ENCODE measurements at regions not wholly inside any gene's neighbourhood (a gene's known extent, or its start where the extent isn't known, plus 50 kb on each side); places are given as distances from the start of the nearest gene placed in this dataset.
"Not testable (repeated sequence)": the region's sequence is repeated elsewhere in the genome, so short reads cannot be mapped to it uniquely, and the experiment has no call there.

- intact Hi-C loops (cut with DNase I), result no loop called here
- no peak for DNase-seq (ENCODE audit: low spot score)
- no peak for ATAC-seq
These were observed 312.1 kb downstream of the VRK1 start for GRCh38 chr14:97109234-97109633.

DNA sequence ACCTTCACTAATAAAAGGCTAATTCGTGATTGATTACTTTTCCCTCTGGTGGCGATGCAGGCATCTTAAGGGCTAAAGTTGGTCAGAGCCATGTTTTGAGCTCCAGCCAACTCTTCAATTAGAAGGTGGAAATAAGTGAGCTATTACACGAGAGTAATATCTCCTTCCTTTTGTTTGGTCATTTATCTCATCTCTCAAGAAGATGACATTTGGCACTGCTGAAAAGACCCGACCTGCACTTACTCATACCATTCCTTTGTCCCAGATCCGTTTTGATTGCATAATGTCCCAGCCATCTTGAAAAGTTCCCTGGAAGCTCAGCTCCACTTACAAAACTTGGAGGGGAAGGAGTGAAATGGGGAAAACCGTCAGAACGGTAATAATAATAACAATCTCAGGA, 316.2 kb downstream of the VRK1 start:
- no peak for ATAC-seq
- no peak for DNase-seq (ENCODE audit: low spot score)
- intact Hi-C loops (cut with DNase I), result no loop called here

GRCh38 chr14:97116546-97116945, 319.4 kb downstream of the VRK1 start:
- ATAC-seq (no peak), DNase-seq (ENCODE audit: low spot score) (no peak)
- intact Hi-C loops (cut with DNase I), result no loop called here

DNA sequence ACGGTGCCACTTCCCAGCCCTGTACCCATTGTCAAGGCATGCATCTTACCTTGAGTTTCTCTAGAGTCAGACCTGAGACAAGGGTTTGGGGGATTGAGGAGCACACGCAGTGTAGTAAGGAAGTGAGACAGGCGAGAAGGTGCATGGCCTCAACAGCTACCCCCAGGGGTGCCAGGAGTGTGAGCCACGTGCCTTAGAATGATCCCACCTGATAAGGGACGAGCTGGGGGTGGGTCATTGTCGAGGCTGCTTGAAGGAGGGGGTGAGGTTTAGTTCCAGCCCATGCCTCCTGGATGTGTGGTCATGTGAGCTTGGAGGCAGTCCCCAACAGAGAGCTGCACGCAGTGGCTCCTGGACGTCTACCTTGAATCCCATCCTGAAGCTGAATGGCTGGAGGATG, 320.5 kb downstream of the VRK1 start:
- intact Hi-C loops (cut with DNase I), result no loop called here
- ATAC-seq (no peak), DNase-seq (ENCODE audit: low spot score) (no peak)

GRCh38 chr14:97120204-97120603, 323.0 kb downstream of the VRK1 start:
- DNase-seq (ENCODE audit: low spot score) (no peak), ATAC-seq (no peak)
- intact Hi-C loops (cut with DNase I), result no loop called here

- DNase-seq (ENCODE audit: low spot score) (no peak), ATAC-seq (no peak)
- intact Hi-C loops (cut with DNase I), result no loop called here
These were observed 323.4 kb downstream of the VRK1 start for GRCh38 chr14:97120611-97121031.

DNA sequence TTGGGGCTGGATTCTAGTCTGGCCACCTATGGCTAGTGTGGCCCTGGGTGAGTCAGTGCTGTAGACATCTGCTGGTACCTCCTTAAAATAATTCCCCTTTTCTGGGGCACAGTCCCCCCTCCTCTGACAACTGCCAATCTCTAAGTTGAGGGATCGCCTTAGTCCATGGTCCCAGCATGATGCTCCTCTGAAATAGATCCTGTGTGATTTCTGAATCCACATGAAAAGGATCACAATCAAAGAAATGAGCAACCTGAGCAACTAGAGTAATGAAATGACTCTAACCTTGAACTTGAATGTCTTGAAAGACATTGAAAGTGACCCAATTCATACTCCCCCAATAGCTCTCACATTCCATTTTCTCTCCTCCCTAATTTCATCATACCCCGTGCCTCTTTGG, 332.5 kb downstream of the VRK1 start:
- intact Hi-C loops (cut with DNase I), result no loop called here
- DNase-seq (ENCODE audit: low spot score) (no peak), ATAC-seq (no peak)

GRCh38 chr14:97135847-97136246, 338.7 kb downstream of the VRK1 start:
- not testable (repeated sequence) for ATAC-seq; DNase-seq (ENCODE audit: low spot score)
- intact Hi-C loops (cut with DNase I), result loop anchor here (5.0 kb wide), 1 partner anchor 404 kb away; no protein-coding TSS in a partner anchor

DNA sequence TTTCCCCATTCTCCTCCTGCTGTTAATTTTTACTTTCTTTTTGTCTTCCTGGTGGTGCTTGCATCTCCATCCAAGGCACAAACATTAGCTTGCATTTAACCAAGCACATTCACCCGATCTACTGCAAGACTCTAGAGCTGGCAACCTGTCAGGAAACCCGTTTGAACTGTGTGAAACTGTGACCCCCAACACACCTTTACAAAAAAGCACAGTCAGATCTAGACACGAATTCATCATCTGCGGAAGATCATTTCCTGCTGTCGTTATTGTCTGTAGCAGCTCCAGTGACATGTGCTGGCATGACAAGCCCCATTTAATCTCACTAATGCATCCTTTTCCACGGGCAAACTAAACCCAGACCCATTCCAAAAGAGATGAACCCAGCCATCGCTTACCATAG, 340.5 kb downstream of the VRK1 start:
- ATAC-seq, result no peak
- intact Hi-C loops (cut with DNase I), result loop anchor here (5.0 kb wide), 1 partner anchor 405 kb away; no protein-coding TSS in a partner anchor
- DNase-seq (ENCODE audit: low spot score), result no peak

DNA sequence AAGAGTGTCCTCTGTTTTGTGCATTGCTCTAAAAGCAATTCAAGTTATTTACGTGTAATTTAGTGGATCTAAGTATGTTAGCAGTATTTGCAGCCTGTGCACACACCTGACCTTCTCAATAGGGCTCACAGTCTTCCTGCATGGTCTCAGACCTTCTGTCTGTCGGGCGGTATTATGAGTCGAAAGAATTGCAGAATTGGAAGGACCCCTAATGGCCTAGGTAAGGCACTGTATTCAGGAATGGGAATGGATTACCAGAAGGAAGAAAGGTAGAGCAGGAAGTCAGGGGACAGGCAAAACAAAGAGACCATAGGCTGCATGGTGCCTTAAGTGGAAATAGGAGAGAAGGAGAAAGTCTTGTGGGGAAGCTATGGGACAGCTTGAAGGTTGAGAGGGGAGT, 341.6 kb downstream of the VRK1 start:
- DNase-seq (ENCODE audit: low spot score) (no peak), ATAC-seq (no peak)
- intact Hi-C loops (cut with DNase I), result loop anchor here (5.0 kb wide), 1 partner anchor 406 kb away; no protein-coding TSS in a partner anchor

- no peak for ATAC-seq
- intact Hi-C loops (cut with DNase I), result no loop called here
- DNase-seq (ENCODE audit: low spot score), result no peak
These were observed 345.8 kb downstream of the VRK1 start for GRCh38 chr14:97143011-97143410.

GRCh38 chr14:97143456-97143855, 346.3 kb downstream of the VRK1 start:
- intact Hi-C loops (cut with DNase I), result no loop called here
- DNase-seq (ENCODE audit: low spot score) (no peak), ATAC-seq (no peak)

- DNase-seq (ENCODE audit: low spot score); ATAC-seq; intact Hi-C loops (cut with DNase I): not testable (repeated sequence)
These were observed 350.8 kb downstream of the VRK1 start for GRCh38 chr14:97148021-97148420.

GRCh38 chr14:97149775-97150174, 352.6 kb downstream of the VRK1 start:
- DNase-seq (ENCODE audit: low spot score), result no peak
- ATAC-seq, result no peak
- intact Hi-C loops (cut with DNase I), result no loop called here

DNA sequence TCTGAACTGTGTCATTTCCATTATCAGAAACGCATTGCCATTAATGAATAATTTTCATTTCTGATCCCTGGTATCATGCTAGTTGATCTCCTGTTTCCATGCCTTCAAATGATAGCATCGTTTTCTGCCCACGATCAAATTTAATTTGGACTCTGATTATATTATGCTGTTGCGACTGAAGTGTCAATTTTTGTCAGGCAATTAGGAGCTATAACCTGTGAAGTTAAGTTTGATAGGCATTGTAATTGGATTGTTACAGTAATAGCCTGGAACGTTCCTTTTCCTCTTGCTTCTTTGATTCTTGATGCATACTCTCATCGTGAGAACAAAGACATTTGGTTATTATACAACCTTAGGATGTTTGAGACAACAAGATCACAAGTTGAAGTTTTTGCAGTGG, 356.3 kb downstream of the VRK1 start:
- intact Hi-C loops (cut with DNase I), result no loop called here

GRCh38 chr14:97155320-97155719, 358.1 kb downstream of the VRK1 start:
- DNase-seq (ENCODE audit: low spot score) (no peak), ATAC-seq (no peak)
- intact Hi-C loops (cut with DNase I), result no loop called here

More for the DNA sequence above, 356.3 kb downstream of the VRK1 start:
- no peak for ATAC-seq
- DNase-seq (ENCODE audit: low spot score), result no peak

DNA sequence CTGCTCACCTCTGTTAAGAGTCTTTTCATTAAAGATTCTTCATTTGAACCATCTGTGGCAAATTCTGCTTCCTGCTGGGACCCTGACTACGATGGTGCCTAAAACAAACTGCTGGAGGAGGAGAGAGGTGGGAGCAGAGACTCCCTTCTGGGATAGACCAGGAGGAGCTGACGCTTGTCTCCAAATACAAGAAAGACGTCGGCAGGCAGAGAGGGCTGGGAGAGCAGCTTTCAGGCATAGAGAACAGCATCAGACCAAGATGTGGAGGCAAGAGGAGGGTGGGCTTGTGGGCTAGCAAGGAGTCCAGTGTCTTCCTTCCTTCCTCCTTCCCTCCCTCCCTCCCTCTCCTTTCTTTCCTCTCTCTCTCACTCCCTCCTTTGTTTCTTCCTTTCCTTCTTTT, 358.6 kb downstream of the VRK1 start:
- intact Hi-C loops (cut with DNase I), result no loop called here
- ATAC-seq (no peak), DNase-seq (ENCODE audit: low spot score) (no peak)

GRCh38 chr14:97156705-97157104, 359.5 kb downstream of the VRK1 start:
- intact Hi-C loops (cut with DNase I), result no loop called here
- no peak for ATAC-seq

DNA sequence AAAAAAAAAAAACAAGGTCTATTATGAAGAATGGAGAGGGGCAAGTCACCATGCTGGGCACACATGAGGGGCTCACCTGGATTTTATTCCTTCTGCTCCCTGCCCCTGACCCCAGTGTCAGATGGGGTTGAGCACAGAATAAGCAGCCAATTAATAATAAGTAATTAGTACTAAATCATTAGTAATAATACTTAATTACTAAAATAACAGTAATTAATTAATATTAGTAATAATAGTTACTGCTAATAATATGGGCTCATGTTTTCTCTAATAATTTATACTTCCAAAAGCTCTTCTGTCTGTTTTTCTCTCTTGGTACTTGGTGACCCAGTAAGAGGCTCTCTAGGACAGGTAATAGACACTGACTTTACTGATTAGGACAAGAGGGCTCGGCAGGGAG, 360.9 kb downstream of the VRK1 start:
- DNase-seq (ENCODE audit: low spot score), result no peak
- no peak for ATAC-seq
- intact Hi-C loops (cut with DNase I), result no loop called here

More at GRCh38 chr14:97156705-97157104, 359.5 kb downstream of the VRK1 start:
- no peak for DNase-seq (ENCODE audit: low spot score)

- no peak for DNase-seq (ENCODE audit: low spot score)
- intact Hi-C loops (cut with DNase I), result no loop called here
- ATAC-seq, result no peak
These were observed 361.9 kb downstream of the VRK1 start for GRCh38 chr14:97159124-97159523.

GRCh38 chr14:97162621-97163020, 365.4 kb downstream of the VRK1 start:
- intact Hi-C loops (cut with DNase I), result no loop called here
- DNase-seq (ENCODE audit: low spot score), result no peak
- no peak for ATAC-seq

- intact Hi-C loops (cut with DNase I), result no loop called here
- ATAC-seq, result no peak
- no peak for DNase-seq (ENCODE audit: low spot score)
These were observed 366.8 kb downstream of the VRK1 start for GRCh38 chr14:97164021-97164420.
